ENCODE measurements at regions not wholly inside any gene's neighbourhood (a gene's known extent, or its start where the extent isn't known, plus 50 kb on each side); places are given as distances from the start of the nearest gene placed in this dataset.

- DNase-seq (ENCODE audit: low read depth in 1 of 2, low spot score in 1 of 2) (no peak), FAIRE-seq (no peak), ATAC-seq (no peak)
- TF ChIP-seq RARB (CRISPR knock-in tag; IDR thresholded peaks at IDR 0.05) = no peak
- TF ChIP-seq KDM1A (IDR thresholded peaks at IDR 0.05; ENCODE audit: low read depth) = no peak
- no peak for TF ChIP-seq CHD4 (IDR thresholded peaks at IDR 0.05; ENCODE audit: borderline replicate concordance)
- TF ChIP-seq, protein P1, sequence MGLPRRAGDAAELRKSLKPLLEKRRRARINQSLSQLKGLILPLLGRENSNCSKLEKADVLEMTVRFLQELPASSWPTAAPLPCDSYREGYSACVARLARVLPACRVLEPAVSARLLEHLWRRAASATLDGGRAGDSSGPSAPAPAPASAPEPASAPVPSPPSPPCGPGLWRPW (IDR thresholded peaks at IDR 0.05) = no peak
- no peak for TF ChIP-seq EP300 (IDR thresholded peaks at IDR 0.05)
- TF ChIP-seq MAZ (IDR thresholded peaks at IDR 0.05; ENCODE audit: borderline replicate concordance, low read depth, low read length) = no peak
- TF ChIP-seq HOXA7 (CRISPR knock-in tag; IDR thresholded peaks at IDR 0.05) = no peak
- TF ChIP-seq TFCP2L1 (CRISPR knock-in tag; IDR thresholded peaks at IDR 0.05) = no peak
- TF ChIP-seq MAX (IDR thresholded peaks at IDR 0.05) = no peak
- TF ChIP-seq RAD21 (conservative IDR thresholded peaks at IDR 0.05 in 1 of 2, IDR thresholded peaks at IDR 0.05 in 1 of 2) = no peak
- no peak for TF ChIP-seq HEYL (CRISPR knock-in tag; IDR thresholded peaks at IDR 0.05)
- no peak for TF ChIP-seq NR3C1 (IDR thresholded peaks at IDR 0.05)
- TF ChIP-seq, protein P2, sequence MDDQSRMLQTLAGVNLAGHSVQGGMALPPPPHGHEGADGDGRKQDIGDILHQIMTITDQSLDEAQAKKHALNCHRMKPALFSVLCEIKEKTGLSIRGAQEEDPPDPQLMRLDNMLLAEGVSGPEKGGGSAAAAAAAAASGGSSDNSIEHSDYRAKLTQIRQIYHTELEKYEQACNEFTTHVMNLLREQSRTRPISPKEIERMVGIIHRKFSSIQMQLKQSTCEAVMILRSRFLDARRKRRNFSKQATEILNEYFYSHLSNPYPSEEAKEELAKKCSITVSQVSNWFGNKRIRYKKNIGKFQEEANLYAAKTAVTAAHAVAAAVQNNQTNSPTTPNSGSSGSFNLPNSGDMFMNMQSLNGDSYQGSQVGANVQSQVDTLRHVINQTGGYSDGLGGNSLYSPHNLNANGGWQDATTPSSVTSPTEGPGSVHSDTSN (IDR thresholded peaks at IDR 0.05) = no peak
- TF ChIP-seq CHD2 (IDR thresholded peaks at IDR 0.05; ENCODE audit: low read length, partially characterized antibody) = no peak
- TF ChIP-seq ZNF302 (CRISPR knock-in tag; IDR thresholded peaks at IDR 0.05) = no peak
- no peak for TF ChIP-seq MYC (IDR thresholded peaks at IDR 0.05; ENCODE audit: borderline replicate concordance, low read length)
- TF ChIP-seq KDM5A (IDR thresholded peaks at IDR 0.05) = no peak
- no peak for TF ChIP-seq TP53 (CRISPR knock-in tag; IDR thresholded peaks at IDR 0.05)
- no peak for TF ChIP-seq JUN (IDR thresholded peaks at IDR 0.05)
- TF ChIP-seq NPAS2 (CRISPR knock-in tag; IDR thresholded peaks at IDR 0.05; ENCODE audit: borderline replicate concordance) = no peak
- Histone ChIP-seq H3K27ac (no peak overlapping the region), H3K9me3 (no peaks in the 10 kb centered on the region), H3K4me2 (no peak overlapping the region), H3K4me1 (no peaks in the 10 kb centered on the region), H3K4me3 (no peak overlapping the region)
- CTCF ChIA-PET = no interaction called here
- POLR2A ChIA-PET = no interaction called here
Measured at GRCh38 chr13:31469377-31469776, 269.6 kb downstream of the B3GLCT start.

- FAIRE-seq (no peak), ATAC-seq (no peak), DNase-seq (ENCODE audit: low read depth in 1 of 2, low spot score in 1 of 2) (no peak)
- ChIA-PET CTCF (no interaction called here), POLR2A (no interaction called here)
- H3K9me3 ChIP-seq = no peaks in the 10 kb centered on the region
- WGBS (ENCODE audit: missing lambda C conversion rate) = 28% methylated on average over 6 of the region's 6 CpGs
- H3K27ac ChIP-seq = no peak overlapping the region
- TF ChIP-seq RNF2 (IDR thresholded peaks at IDR 0.05; ENCODE audit: borderline replicate concordance, low read depth) (no peak), CEBPB (IDR thresholded peaks at IDR 0.05) (no peak)
- H3K4me1 ChIP-seq = no peaks in the 10 kb centered on the region
- H3K4me3 ChIP-seq = no peak overlapping the region
- no peak overlapping the region for H3K4me2 ChIP-seq
Measured at GRCh38 chr13:31476266-31476665, 263.1 kb upstream of the RXFP2 start.

DNA sequence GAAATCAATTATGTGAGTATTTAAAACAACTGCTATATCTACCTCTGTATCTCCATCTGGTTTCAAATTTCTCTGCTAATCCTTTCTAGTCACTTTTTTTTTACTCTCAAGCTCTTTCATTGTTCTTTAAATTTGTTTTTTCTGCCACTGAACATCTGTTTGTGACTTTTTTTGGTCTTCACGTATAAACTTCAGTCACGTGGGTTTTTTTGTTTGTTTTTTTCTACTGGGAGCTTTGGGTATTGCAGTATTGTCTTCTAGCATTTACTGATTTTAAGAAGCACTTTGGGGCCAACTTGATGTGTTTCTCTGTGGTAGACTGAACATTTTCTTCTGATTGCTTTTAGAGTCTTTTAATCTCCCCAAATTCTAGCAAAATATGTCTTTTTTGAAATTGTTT, 262.6 kb upstream of the RXFP2 start:
- 4% methylated on average over 2 of the region's 2 CpGs for WGBS (ENCODE audit: missing lambda C conversion rate)
- ChIA-PET POLR2A (no interaction called here), CTCF (no interaction called here)
- Histone ChIP-seq H3K4me1 (no peaks in the 10 kb centered on the region), H3K4me2 (no peak overlapping the region), H3K4me3 (no peak overlapping the region), H3K27ac (no peak overlapping the region), H3K9me3 (no peaks in the 10 kb centered on the region)
- DNase-seq (ENCODE audit: low read depth in 1 of 2, low spot score in 1 of 2) (peak in 1 of 2 experiments; percentile 1), FAIRE-seq (no peak), ATAC-seq (no peak)
- no peak for TF ChIP-seq RFX5 (IDR thresholded peaks at IDR 0.05)
- no peak for TF ChIP-seq CHD4 (IDR thresholded peaks at IDR 0.05; ENCODE audit: borderline replicate concordance)
- TF ChIP-seq CBX2 (IDR thresholded peaks at IDR 0.05; ENCODE audit: borderline replicate concordance, low read depth) = no peak
- no peak for TF ChIP-seq CBX8 (IDR thresholded peaks at IDR 0.05)
- TF ChIP-seq TFCP2L1 (CRISPR knock-in tag; IDR thresholded peaks at IDR 0.05) = no peak

All from A549 (cell line).